ENCODE measurements at regions not wholly inside any gene's neighbourhood (a gene's known extent, or its start where the extent isn't known, plus 50 kb on each side); places are given as distances from the start of the nearest gene placed in this dataset.

GRCh38 chr5:73369278-73369677, 79.3 kb downstream of the FOXD1 start:
- DNase-seq: no peak
- H3K36me3 ChIP-seq: no peaks in the 10 kb centered on the region
- TF ChIP-seq EP300 (IDR thresholded peaks at IDR 0.05) (no peak), CTCF (IDR thresholded peaks at IDR 0.05) (no peak), POLR2A (IDR thresholded peaks at IDR 0.05) (no peak)
- intact Hi-C loops (cut with DNase I): no loop called here
- H3K27ac ChIP-seq: no peak overlapping the region
- no peaks in the 10 kb centered on the region for H3K27me3 ChIP-seq
- 84 to 85% (median 84%) methylated on average over 5 of the region's 5 CpGs for WGBS, 3 donors
- no peaks in the 10 kb centered on the region for H3K4me1 ChIP-seq (ENCODE audit: insufficient read depth)
- H3K4me3 ChIP-seq: no peak overlapping the region
- H3K9me3 ChIP-seq: no peaks in the 10 kb centered on the region

GRCh38 chr5:73367650-73368049, 80.9 kb downstream of the FOXD1 start:
- no peak overlapping the region for H3K27ac ChIP-seq
- H3K4me1 ChIP-seq (ENCODE audit: insufficient read depth): no peaks in the 10 kb centered on the region
- TF ChIP-seq CTCF (IDR thresholded peaks at IDR 0.05): no peak
- TF ChIP-seq EP300 (IDR thresholded peaks at IDR 0.05): no peak
- no peak for TF ChIP-seq POLR2A (IDR thresholded peaks at IDR 0.05)
- 76 to 90% (median 82%) methylated on average over 2 of the region's 2 CpGs for WGBS, 3 donors
- H3K9me3 ChIP-seq: no peaks in the 10 kb centered on the region
- no peak overlapping the region for H3K4me3 ChIP-seq
- no peak for DNase-seq
- no peaks in the 10 kb centered on the region for H3K27me3 ChIP-seq
- H3K36me3 ChIP-seq: no peaks in the 10 kb centered on the region
- intact Hi-C loops (cut with DNase I): no loop called here

GRCh38 chr5:73365990-73366667, 82.4 kb downstream of the FOXD1 start:
- TF ChIP-seq POLR2A (IDR thresholded peaks at IDR 0.05) (no peak), EP300 (IDR thresholded peaks at IDR 0.05) (no peak), CTCF (IDR thresholded peaks at IDR 0.05) (no peak)
- WGBS, 3 donors: 71 to 76% (median 76%) methylated on average over 12 of the region's 12 CpGs
- H3K27ac ChIP-seq: no peak overlapping the region
- H3K4me3 ChIP-seq: no peak overlapping the region
- H3K36me3 ChIP-seq: no peaks in the 10 kb centered on the region
- no peaks in the 10 kb centered on the region for H3K9me3 ChIP-seq
- DNase-seq: no peak
- no peaks in the 10 kb centered on the region for H3K4me1 ChIP-seq (ENCODE audit: insufficient read depth)
- no peaks in the 10 kb centered on the region for H3K27me3 ChIP-seq
- intact Hi-C loops (cut with DNase I): no loop called here

- TF ChIP-seq CTCF (IDR thresholded peaks at IDR 0.05): no peak
- TF ChIP-seq POLR2A (IDR thresholded peaks at IDR 0.05): no peak
- no peak for TF ChIP-seq EP300 (IDR thresholded peaks at IDR 0.05)
- Histone ChIP-seq H3K36me3 (no peaks in the 10 kb centered on the region), H3K4me1 (ENCODE audit: insufficient read depth) (no peaks in the 10 kb centered on the region), H3K27ac (no peak overlapping the region), H3K27me3 (no peaks in the 10 kb centered on the region), H3K4me3 (no peak overlapping the region), H3K9me3 (no peaks in the 10 kb centered on the region)
- intact Hi-C loops (cut with DNase I): no loop called here
- DNase-seq: no peak
- 59 to 78% (median 64%) methylated on average over 4 of the region's 4 CpGs for WGBS, 3 donors
Measured at GRCh38 chr5:73365301-73365853, 83.2 kb downstream of the FOXD1 start.

All from ovary (tissue), 7 donors.